H1 (cell line): ENCODE measurements at regions not wholly inside any gene's neighbourhood (a gene's known extent, or its start where the extent isn't known, plus 50 kb on each side); places are given as distances from the start of the nearest gene placed in this dataset.

Experiments used
- CTCF ChIA-PET: fragments of 300-600 bp; sonication (Branson Sonifier 250); formaldehyde crosslinking; loops from one replicate; lab custom pipeline; 2021; ENCODE audit not compliant: partially characterized antibody; lab: Charles Lee
- POLR2A ChIA-PET: fragments of 300-600 bp; sonication (Branson Sonifier 250); formaldehyde crosslinking; loops from one replicate; lab custom pipeline; 2021; ENCODE audit warnings: inconsistent platforms; ENCODE audit not compliant: partially characterized antibody; lab: Charles Lee
- DNase-seq, 2 experiments: peaks; one replicate each; pipeline versions ENCODE4 v3.0.0 to v3.0.0-alpha.2; 2010 to 2022; ENCODE audit warnings: low spot score in 2 of 2, low read depth in 1 of 2, mixed read lengths in 1 of 2
- FAIRE-seq: peaks from 2 replicates; lab custom pipeline; 2011; peaks lifted over from hg19 to GRCh38; lab: Jason Lieb, UNC
- H2AFZ ChIP-seq: 2 replicates; pipeline ENCODE4 v1.8.1; 2012; ENCODE audit warnings: low read length, inconsistent platforms
- H2AK5ac ChIP-seq: 2 replicates; pipeline ENCODE4 v1.6.1; 2013; ENCODE audit warnings: low read depth, low read length
- H2BK120ac ChIP-seq: replicated peaks from 2 replicates; pipeline ENCODE3; 2013; ENCODE audit warnings: low read depth, low read length, inconsistent platforms
- H2BK12ac ChIP-seq: 2 replicates; pipeline ENCODE4 v1.6.1; 2013; ENCODE audit warnings: low read depth, low read length
- H2BK15ac ChIP-seq: 2 replicates; pipeline ENCODE4 v1.6.1; 2013; ENCODE audit warnings: low read length
- H2BK20ac ChIP-seq: 2 replicates; pipeline ENCODE4 v1.6.1; 2013; ENCODE audit warnings: low read length
- H2BK5ac ChIP-seq: 2 replicates; pipeline ENCODE4 v1.6.1; 2013; ENCODE audit warnings: low read depth, low read length
- H3K14ac ChIP-seq: 2 replicates; pipeline ENCODE4 v1.6.1; 2013; ENCODE audit warnings: inconsistent platforms; ENCODE audit not compliant: insufficient read length
- H3K18ac ChIP-seq: 2 replicates; pipeline ENCODE4 v1.6.1; 2013; ENCODE audit warnings: low read length; ENCODE audit errors: extremely low read depth
- H3K23ac ChIP-seq: 2 replicates; pipeline ENCODE4 v1.6.1; 2013; ENCODE audit warnings: inconsistent platforms; ENCODE audit not compliant: insufficient read length
- H3K23me2 ChIP-seq: 2 replicates; pipeline ENCODE4 v1.6.1; 2013; ENCODE audit warnings: low read depth, low read length
- H3K27ac ChIP-seq: 2 replicates; pipeline ENCODE4 v1.6.1; 2011; ENCODE audit warnings: low read depth, low read length, inconsistent platforms
- H3K27me3 ChIP-seq, 4 experiments: replicated peaks in 1 of 4; 1 replicate in 1 of 4; 2 replicates in 3 of 4; pipeline versions ENCODE4 v1.6.1 to v1.8.1; 2011 to 2013; ENCODE audit warnings: low read length in 3 of 4, mild to moderate bottlenecking in 3 of 4, inconsistent platforms in 2 of 4, mixed read lengths in 2 of 4, moderate library complexity in 1 of 4; ENCODE audit not compliant: control insufficient read depth in 3 of 4, insufficient read depth in 3 of 4; ENCODE audit errors: extremely low read depth in 1 of 4
- H3K36me3 ChIP-seq, 4 experiments: 2 replicates each; pipeline versions ENCODE4 v1.6.1 to v1.8.1; 2011 to 2013; ENCODE audit warnings: mild to moderate bottlenecking in 4 of 4, low read length in 3 of 4, moderate library complexity in 2 of 4, control low read depth in 1 of 4, inconsistent platforms in 1 of 4; ENCODE audit not compliant: insufficient read depth in 4 of 4, control insufficient read depth in 2 of 4
- H3K4ac ChIP-seq: replicated peaks from 2 replicates; pipeline ENCODE3; 2013; ENCODE audit warnings: low read length, low read depth, mixed read lengths, inconsistent platforms; ENCODE audit not compliant: insufficient read length
- H3K4me1 ChIP-seq, 4 experiments: replicated peaks in 1 of 4; 1 replicate in 1 of 4; 2 replicates in 3 of 4; pipeline versions ENCODE4 v1.6.1 to v1.8.1; 2011 to 2013; ENCODE audit warnings: low read length in 3 of 4, inconsistent platforms in 2 of 4, mixed read lengths in 1 of 4; ENCODE audit not compliant: insufficient read depth in 4 of 4, control insufficient read depth in 3 of 4
- H3K4me2 ChIP-seq, 2 experiments: 2 replicates each; pipeline versions ENCODE4 v1.6.1 to v1.8.1; 2011 to 2013; ENCODE audit warnings: low read depth in 2 of 2, low read length in 2 of 2, control low read depth in 1 of 2, inconsistent platforms in 1 of 2, mild to moderate bottlenecking in 1 of 2; ENCODE audit not compliant: insufficient read depth in 1 of 2
- H3K4me3 ChIP-seq, 4 experiments: fragments of 200-600, 300-600 bp in 1 of 4; sonication (generic), shearing (Covaris generic), sonication (Bioruptor Twin) in 1 of 4; 2 replicates each; pipeline versions ENCODE4 v1.5.1 to v1.8.1; 2011 to 2016; ENCODE audit warnings: low read length in 4 of 4, low read depth in 3 of 4, control low read depth in 2 of 4, inconsistent platforms in 2 of 4, mild to moderate bottlenecking in 2 of 4, mixed read lengths in 1 of 4, moderate library complexity in 1 of 4; ENCODE audit not compliant: insufficient read depth in 2 of 4; ENCODE audit errors: extremely low read depth in 1 of 4
- H3K56ac ChIP-seq: replicated peaks from 2 replicates; pipeline ENCODE3; 2013; ENCODE audit warnings: low read depth, mild to moderate bottlenecking, mixed read lengths, low read length, inconsistent platforms; ENCODE audit not compliant: insufficient read length
- H3K79me1 ChIP-seq: 2 replicates; pipeline ENCODE4 v1.6.1; 2013; ENCODE audit warnings: low read depth, low read length, control low read depth
- H3K79me2 ChIP-seq, 2 experiments: 2 replicates each; pipeline versions ENCODE4 v1.6.1 to v1.8.1; 2012 to 2013; ENCODE audit warnings: low read length in 2 of 2, mild to moderate bottlenecking in 2 of 2, inconsistent platforms in 1 of 2; ENCODE audit not compliant: insufficient read depth in 2 of 2, control insufficient read depth in 1 of 2
- H3K9ac ChIP-seq, 4 experiments: replicated peaks in 1 of 4; 1 replicate in 1 of 4; 2 replicates in 3 of 4; pipeline versions ENCODE4 v1.6.1 to v1.8.1; 2011 to 2013; ENCODE audit warnings: low read depth in 3 of 4, low read length in 3 of 4, control low read depth in 2 of 4, mild to moderate bottlenecking in 2 of 4, moderate library complexity in 2 of 4, inconsistent platforms in 1 of 4; ENCODE audit errors: extremely low read depth in 1 of 4
- H3K9me3 ChIP-seq, 2 experiments: 2 replicates each; pipeline versions ENCODE4 v1.6.1 to v1.8.1; 2012 to 2013; ENCODE audit warnings: mild to moderate bottlenecking in 2 of 2, moderate library complexity in 2 of 2, control low read depth in 1 of 2, inconsistent platforms in 1 of 2, low read depth in 1 of 2, low read length in 1 of 2, mixed read lengths in 1 of 2; ENCODE audit not compliant: insufficient read depth in 2 of 2
- H4K20me1 ChIP-seq, 2 experiments: replicated peaks in 1 of 2; 2 replicates each; pipeline versions ENCODE3 to v1.8.1; 2011 to 2013; ENCODE audit warnings: inconsistent platforms in 2 of 2, low read length in 2 of 2, mild to moderate bottlenecking in 1 of 2; ENCODE audit not compliant: insufficient read depth in 2 of 2, control insufficient read depth in 1 of 2
- H4K5ac ChIP-seq: 2 replicates; pipeline ENCODE4 v1.6.1; 2013; ENCODE audit warnings: low read length, low read depth, mixed read lengths, inconsistent platforms; ENCODE audit not compliant: insufficient read length
- H4K8ac ChIP-seq: 2 replicates; pipeline ENCODE4 v1.8.0; 2013; ENCODE audit warnings: mild to moderate bottlenecking, moderate library complexity, low read length, inconsistent platforms; ENCODE audit not compliant: insufficient read depth; ENCODE audit errors: extremely low read depth
- H4K91ac ChIP-seq: replicated peaks from 2 replicates; pipeline ENCODE3; 2013; ENCODE audit warnings: low read length, mixed read lengths, inconsistent platforms; ENCODE audit not compliant: insufficient read length
- CTCF ChIP-seq, 3 experiments: IDR thresholded peaks; 1 replicate in 2 of 3; 2 replicates in 1 of 3; pipeline versions ENCODE4 v1.5.1 to v1.6.1; 2011; ENCODE audit warnings: low read length in 3 of 3, mild to moderate bottlenecking in 3 of 3, inconsistent platforms in 2 of 3, low read depth in 1 of 3, moderate library complexity in 1 of 3; ENCODE audit not compliant: insufficient read depth in 1 of 3; ENCODE audit errors: control extremely low read depth in 1 of 3
- JUN ChIP-seq: IDR thresholded peaks from 2 replicates; pipeline ENCODE4 v1.6.1; 2011; ENCODE audit warnings: low read depth, mild to moderate bottlenecking, improper control_type of control experiment, low read length
- RAD21 ChIP-seq, 2 experiments: IDR thresholded peaks in 1 of 2; conservative IDR thresholded peaks in 1 of 2; 2 replicates each; pipeline ENCODE4 v1.6.1; 2011; ENCODE audit warnings: low read depth in 2 of 2, low read length in 2 of 2, improper control_type of control experiment in 1 of 2, inconsistent platforms in 1 of 2, mild to moderate bottlenecking in 1 of 2, moderate library complexity in 1 of 2
- WGBS, 2 experiments: shearing (Covaris generic) in 1 of 2; methylation state at CpG; one replicate each; pipeline versions ENCODE4 v1.1.6 to v1.1.7; 2013 to 2015; ENCODE audit warnings: low lambda C conversion rate in 2 of 2, mixed read lengths in 2 of 2, inconsistent platforms in 1 of 2, low coverage in 1 of 2, missing lambda C conversion rate in 1 of 2; ENCODE audit not compliant: insufficient replicate concordance in 2 of 2, insufficient coverage in 1 of 2, insufficient read length in 1 of 2; ENCODE audit errors: extremely low coverage in 1 of 2, missing lambda C conversion rate in 1 of 2; 5-methylcytosine and 5-hydroxymethylcytosine counted together

- H2BK15ac ChIP-seq: no peak overlapping the region
- no peaks in the 10 kb centered on the region for H3K9me3 ChIP-seq
- no peak for DNase-seq
- no peak overlapping the region for H2AFZ ChIP-seq
- no peaks in the 10 kb centered on the region for H3K4me1 ChIP-seq
- H2BK20ac ChIP-seq: no peak overlapping the region
- no peak overlapping the region for H3K4ac ChIP-seq
- H3K23me2 ChIP-seq: peaks cover 1% of the 10 kb centered on the region; the same call in 1 of the 2 replicates
- ChIA-PET CTCF (interaction anchor here (0.6 to 3.7 kb wide), 9 partner anchors 9 to 763 kb away, joined by 3 to 15 read pairs (median 4); no protein-coding TSS in a partner anchor), POLR2A (no interaction called here)
- H3K56ac ChIP-seq: no peak overlapping the region
- H3K4me2 ChIP-seq: no peak overlapping the region
- no peaks in the 10 kb centered on the region for H3K27me3 ChIP-seq
- no peak overlapping the region for H2BK12ac ChIP-seq
- 23% methylated on average over 1 of the region's 1 CpG; no CpG with 5 or more reads in 1 of the 2 experiments for WGBS, 2 experiments
- H2BK5ac ChIP-seq: no peak overlapping the region
- H4K5ac ChIP-seq: no peak overlapping the region
- no peaks in the 10 kb centered on the region for H3K79me2 ChIP-seq
- no peak overlapping the region for H2AK5ac ChIP-seq
- TF ChIP-seq RAD21 (IDR thresholded peaks at IDR 0.05 in 1 of 2, conservative IDR thresholded peaks at IDR 0.05 in 1 of 2; ENCODE audit: low read depth in 2 of 2, low read length in 2 of 2) (peak; percentile 68 to 70), CTCF (IDR thresholded peaks at IDR 0.05; ENCODE audit: control extremely low read depth in 1 of 3, insufficient read depth in 1 of 3, low read depth in 1 of 3, low read length in 3 of 3) (peak in 2 of 3 experiments; percentile 41 to 50; a peak in 2 of 4 replicates), JUN (no peak)
- TF ChIP-seq, all 59 proteins: peak for 2
- Histone ChIP-seq H3K4me3 (no peak overlapping the region), H4K8ac (no peak overlapping the region), H3K36me3 (no peaks in the 10 kb centered on the region), H3K14ac (no peak overlapping the region), H4K20me1 (no peaks in the 10 kb centered on the region), H3K18ac (no peak overlapping the region), H4K91ac (no peak overlapping the region), H2BK120ac (no peak overlapping the region), H3K79me1 (no peaks in the 10 kb centered on the region), H3K9ac (no peak overlapping the region), H3K23ac (no peak overlapping the region), H3K27ac (no peak overlapping the region)
- FAIRE-seq: peak; percentile 94
Observed at GRCh38 chr2:189287982-189288521, 108.5 kb upstream of the COL5A2 start.
